ENCODE measurements at regions not wholly inside any gene's neighbourhood (a gene's known extent, or its start where the extent isn't known, plus 50 kb on each side); places are given as distances from the start of the nearest gene placed in this dataset.

GRCh38 chr11:122059565-122059964 lies 56.5 kb downstream of the BLID start:
- TF ChIP-seq CTCF (IDR thresholded peaks at IDR 0.05; ENCODE audit: insufficient read depth, low read depth, low read length) (no peak), EZH2 (IDR thresholded peaks at IDR 0.05; ENCODE audit: insufficient read depth, low read length) (no peak)

Data from astrocyte (in vitro differentiated cells and primary cell).